Epithelial cell of proximal tubule (primary cell): ENCODE measurements at regions not wholly inside any gene's neighbourhood (a gene's known extent, or its start where the extent isn't known, plus 50 kb on each side); places are given as distances from the start of the nearest gene placed in this dataset.

Source experiments
- DNase-seq: peaks from one replicate; pipeline ENCODE4 v3.0.0-alpha.2; 2011; ENCODE audit warnings: low read depth
- H3K4me3 ChIP-seq: 2 replicates; pipeline ENCODE4 v1.5.1; 2011; ENCODE audit warnings: low read depth, mild to moderate bottlenecking, low read length
- CTCF ChIP-seq: conservative IDR thresholded peaks from 2 replicates; pipeline ENCODE4 v1.5.1; 2012; ENCODE audit warnings: low read depth, mild to moderate bottlenecking, low read length

- no peak for DNase-seq
- no peak for TF ChIP-seq CTCF
- no peak overlapping the region for H3K4me3 ChIP-seq
Observed at GRCh38 chr6:3908961-3909360, 59.8 kb downstream of the FAM50B start.

- DNase-seq, result no peak
- no peak for TF ChIP-seq CTCF
- H3K4me3 ChIP-seq, result no peak overlapping the region
Observed at GRCh38 chr6:3910106-3910663, 61.0 kb downstream of the FAM50B start.

- DNase-seq, result no peak
- TF ChIP-seq CTCF, result no peak
- no peak overlapping the region for H3K4me3 ChIP-seq
Observed at GRCh38 chr6:3911130-3911529, 62.0 kb downstream of the FAM50B start.

GRCh38 chr6:3911614-3912336, 62.6 kb downstream of the FAM50B start:
- H3K4me3 ChIP-seq, result no peak overlapping the region
- DNase-seq, result no peak
- no peak for TF ChIP-seq CTCF

- DNase-seq, result no peak
- TF ChIP-seq CTCF, result no peak
- H3K4me3 ChIP-seq, result no peak overlapping the region
Observed at GRCh38 chr6:3912361-3913076, 63.3 kb downstream of the FAM50B start.

GRCh38 chr6:3913077-3913957, 64.1 kb downstream of the FAM50B start:
- no peak overlapping the region for H3K4me3 ChIP-seq
- DNase-seq, result peak; percentile 90
- no peak for TF ChIP-seq CTCF
